Loucy (cell line): ENCODE measurements at regions not wholly inside any gene's neighbourhood (a gene's known extent, or its start where the extent isn't known, plus 50 kb on each side); places are given as distances from the start of the nearest gene placed in this dataset.

Experiments
- H2AFZ ChIP-seq: fragments of 200-600 bp; sonication (generic); 2 replicates; pipeline ENCODE4 v1.6.0; 2016; ENCODE audit warnings: antibody characterized with exemption, mild to moderate bottlenecking, low read length, moderate library complexity
- H3F3A ChIP-seq: fragments of 200-600 bp; 2 replicates; pipeline ENCODE4 v1.6.0; 2016; ENCODE audit warnings: antibody characterized with exemption, low read depth, mild to moderate bottlenecking
- H3K27me3 ChIP-seq: fragments of 200-600 bp; sonication (generic); 2 replicates; pipeline ENCODE4 v1.6.1; 2014; ENCODE audit warnings: low read length, mild to moderate bottlenecking; ENCODE audit not compliant: insufficient read depth, poor library complexity, severe bottlenecking
- H3K36me3 ChIP-seq: fragments of 200-600 bp; sonication (generic); 2 replicates; pipeline ENCODE4 v1.6.1; 2016; ENCODE audit warnings: low read length; ENCODE audit not compliant: insufficient read depth
- H3K4me1 ChIP-seq: fragments of 200-600 bp; sonication (generic); 2 replicates; pipeline ENCODE4 v1.5.1; 2014; ENCODE audit warnings: low read length, mild to moderate bottlenecking; ENCODE audit not compliant: insufficient read depth, poor library complexity, severe bottlenecking
- H3K4me2 ChIP-seq: fragments of 200-600 bp; sonication (generic); 2 replicates; pipeline ENCODE4 v1.6.0; 2014; ENCODE audit warnings: antibody characterized with exemption, low read length, low read depth, mild to moderate bottlenecking; ENCODE audit not compliant: poor library complexity, severe bottlenecking
- H3K4me3 ChIP-seq: fragments of 200-600 bp; sonication (generic); 2 replicates; pipeline ENCODE4 v1.5.1; 2014; ENCODE audit warnings: low read length, mild to moderate bottlenecking, mixed read lengths; ENCODE audit not compliant: poor library complexity, severe bottlenecking
- H3K79me2 ChIP-seq: fragments of 200-600 bp; sonication (generic); 2 replicates; pipeline ENCODE4 v1.6.1; 2014; ENCODE audit warnings: low read length; ENCODE audit not compliant: insufficient read depth
- H3K9ac ChIP-seq: fragments of 200-600 bp; sonication (generic); 2 replicates; pipeline ENCODE4 v1.6.0; 2014; ENCODE audit warnings: mild to moderate bottlenecking, low read depth, low read length, moderate library complexity; ENCODE audit not compliant: poor library complexity, severe bottlenecking
- H3K9me2 ChIP-seq: fragments of 200-600 bp; sonication (generic); replicated peaks from 2 replicates; pipeline ENCODE4 v1.6.1; 2016; ENCODE audit warnings: low read depth, low read length, mixed read lengths
- H3K9me3 ChIP-seq: fragments of 200-600 bp; sonication (generic); 2 replicates; pipeline ENCODE4 v1.6.1; 2014; ENCODE audit warnings: mild to moderate bottlenecking, antibody characterized with exemption, low read length, low read depth; ENCODE audit not compliant: insufficient read depth
- H4K20me1 ChIP-seq: fragments of 200-600 bp; sonication (generic); 2 replicates; pipeline ENCODE4 v1.6.0; 2014; ENCODE audit warnings: antibody characterized with exemption, low read length, mild to moderate bottlenecking; ENCODE audit not compliant: insufficient read depth, poor library complexity, severe bottlenecking
- EZH2phosphoT487 ChIP-seq: fragments of 200-600 bp; IDR thresholded peaks from 2 replicates; pipeline ENCODE4 v1.6.1; 2018; ENCODE audit warnings: antibody characterized with exemption, mild to moderate bottlenecking, moderate library complexity, borderline replicate concordance
- TF ChIP-seq, protein P1 (sequence below): fragments of 200-600 bp; sonication (generic); conservative IDR thresholded peaks from 2 replicates; pipeline ENCODE4 v1.5.1; 2014; ENCODE audit warnings: mild to moderate bottlenecking, antibody characterized with exemption, low read length

DNA sequence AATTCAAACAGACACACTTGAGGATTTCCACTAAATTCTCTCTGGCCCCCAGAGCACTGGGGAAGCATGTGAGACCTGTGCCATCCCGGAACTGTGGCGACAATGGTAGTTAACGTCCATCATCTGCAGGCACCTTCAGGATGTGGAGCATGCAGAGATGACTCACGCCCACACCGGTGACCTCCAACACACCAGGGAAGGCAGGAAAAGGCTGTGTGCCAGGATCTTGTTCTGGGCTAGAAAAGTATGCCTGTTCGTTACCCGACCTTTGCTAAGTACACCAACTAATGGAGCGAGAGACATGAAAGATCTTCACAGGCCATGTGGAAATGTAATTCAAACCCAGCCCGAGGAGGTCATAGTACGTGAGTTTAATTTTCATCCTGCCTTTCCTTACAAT is 208.8 kb downstream of the MELK start:
- Histone ChIP-seq H3K9me3 (no peaks in the 10 kb centered on the region), H3K4me2 (no peak overlapping the region), H2AFZ (no peak overlapping the region), H3F3A (no peaks in the 10 kb centered on the region), H3K9me2 (no peaks in the 10 kb centered on the region), H3K4me1 (no peaks in the 10 kb centered on the region), H3K27me3 (no peaks in the 10 kb centered on the region), H3K79me2 (no peaks in the 10 kb centered on the region), H3K4me3 (no peak overlapping the region), H4K20me1 (no peaks in the 10 kb centered on the region), H3K9ac (no peak overlapping the region), H3K36me3 (no peaks in the 10 kb centered on the region)
- no peak for TF ChIP-seq EZH2phosphoT487
- TF ChIP-seq, protein P1, sequence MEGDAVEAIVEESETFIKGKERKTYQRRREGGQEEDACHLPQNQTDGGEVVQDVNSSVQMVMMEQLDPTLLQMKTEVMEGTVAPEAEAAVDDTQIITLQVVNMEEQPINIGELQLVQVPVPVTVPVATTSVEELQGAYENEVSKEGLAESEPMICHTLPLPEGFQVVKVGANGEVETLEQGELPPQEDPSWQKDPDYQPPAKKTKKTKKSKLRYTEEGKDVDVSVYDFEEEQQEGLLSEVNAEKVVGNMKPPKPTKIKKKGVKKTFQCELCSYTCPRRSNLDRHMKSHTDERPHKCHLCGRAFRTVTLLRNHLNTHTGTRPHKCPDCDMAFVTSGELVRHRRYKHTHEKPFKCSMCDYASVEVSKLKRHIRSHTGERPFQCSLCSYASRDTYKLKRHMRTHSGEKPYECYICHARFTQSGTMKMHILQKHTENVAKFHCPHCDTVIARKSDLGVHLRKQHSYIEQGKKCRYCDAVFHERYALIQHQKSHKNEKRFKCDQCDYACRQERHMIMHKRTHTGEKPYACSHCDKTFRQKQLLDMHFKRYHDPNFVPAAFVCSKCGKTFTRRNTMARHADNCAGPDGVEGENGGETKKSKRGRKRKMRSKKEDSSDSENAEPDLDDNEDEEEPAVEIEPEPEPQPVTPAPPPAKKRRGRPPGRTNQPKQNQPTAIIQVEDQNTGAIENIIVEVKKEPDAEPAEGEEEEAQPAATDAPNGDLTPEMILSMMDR: no peak
